Fibroblast of lung (primary cell): ENCODE measurements at regions not wholly inside any gene's neighbourhood (a gene's known extent, or its start where the extent isn't known, plus 50 kb on each side); places are given as distances from the start of the nearest gene placed in this dataset.

ENCODE experiments used
- DNase-seq, 2 donors: peaks; one replicate each; pipeline versions ENCODE4 v3.0.0 to v3.0.0-alpha.2; 2010; ENCODE audit warnings: low read depth in 2 of 2
- H2AFZ ChIP-seq: 2 replicates; pipeline ENCODE4 v1.5.1; 2012; ENCODE audit warnings: low read length, control low read depth, inconsistent platforms
- H3K27ac ChIP-seq: 2 replicates; pipeline ENCODE4 v1.5.1; 2011; ENCODE audit warnings: low read length, control low read depth; ENCODE audit not compliant: insufficient read depth
- H3K27me3 ChIP-seq: 2 replicates; pipeline ENCODE4 v1.5.1; 2011; ENCODE audit warnings: mild to moderate bottlenecking, low read length; ENCODE audit not compliant: control insufficient read depth, insufficient read depth
- H3K36me3 ChIP-seq: 2 replicates; pipeline ENCODE4 v1.5.1; 2011; ENCODE audit warnings: low read length; ENCODE audit not compliant: control insufficient read depth, insufficient read depth
- H3K4me1 ChIP-seq: 2 replicates; pipeline ENCODE4 v1.5.1; 2011; ENCODE audit warnings: low read length; ENCODE audit not compliant: control insufficient read depth, insufficient read depth; ENCODE audit errors: extremely low read depth
- H3K4me2 ChIP-seq: 2 replicates; pipeline ENCODE4 v1.5.1; 2011; ENCODE audit warnings: low read length, control low read depth; ENCODE audit not compliant: insufficient read depth; ENCODE audit errors: extremely low read depth
- H3K4me3 ChIP-seq, 4 experiments: fragments of 200-600 bp in 1 of 4; sonication (generic) in 1 of 4; replicated peaks in 1 of 4; 2 replicates each; pipeline ENCODE4 v1.5.1; 2011 to 2016; ENCODE audit warnings: low read length in 4 of 4, low read depth in 3 of 4, mild to moderate bottlenecking in 3 of 4, control low read depth in 2 of 4, inconsistent platforms in 1 of 4, mixed read lengths in 1 of 4; ENCODE audit not compliant: insufficient read depth in 1 of 4; ENCODE audit errors: control extremely low read depth in 1 of 4
- H3K79me2 ChIP-seq: 2 replicates; pipeline ENCODE4 v1.5.1; 2012; ENCODE audit warnings: mild to moderate bottlenecking, low read length, inconsistent platforms; ENCODE audit not compliant: control insufficient read depth, insufficient read depth
- H3K9ac ChIP-seq: 2 replicates; pipeline ENCODE4 v1.5.1; 2011; ENCODE audit warnings: mild to moderate bottlenecking, low read length, control low read depth; ENCODE audit not compliant: insufficient read depth
- H3K9me3 ChIP-seq: 2 replicates; pipeline ENCODE4 v1.5.1; 2012; ENCODE audit warnings: low read depth, low read length; ENCODE audit not compliant: control insufficient read depth, insufficient read depth
- H4K20me1 ChIP-seq: 2 replicates; pipeline ENCODE4 v1.5.1; 2011; ENCODE audit warnings: low read length; ENCODE audit not compliant: control insufficient read depth, insufficient read depth; ENCODE audit errors: extremely low read depth
- EZH2 ChIP-seq: IDR thresholded peaks from 2 replicates; pipeline ENCODE4 v1.5.1; 2012; ENCODE audit warnings: low read length, control low read depth, mild to moderate bottlenecking; ENCODE audit errors: missing control alignments
- TF ChIP-seq, protein P1 (sequence below), 2 donors: IDR thresholded peaks in 1 of 2; conservative IDR thresholded peaks in 1 of 2; 1 replicate in 1 of 2; 2 replicates in 1 of 2; pipeline ENCODE4 v1.5.1; 2011 to 2012; ENCODE audit warnings: low read length in 2 of 2, control low read depth in 1 of 2, inconsistent platforms in 1 of 2, low read depth in 1 of 2, mild to moderate bottlenecking in 1 of 2

DNA sequence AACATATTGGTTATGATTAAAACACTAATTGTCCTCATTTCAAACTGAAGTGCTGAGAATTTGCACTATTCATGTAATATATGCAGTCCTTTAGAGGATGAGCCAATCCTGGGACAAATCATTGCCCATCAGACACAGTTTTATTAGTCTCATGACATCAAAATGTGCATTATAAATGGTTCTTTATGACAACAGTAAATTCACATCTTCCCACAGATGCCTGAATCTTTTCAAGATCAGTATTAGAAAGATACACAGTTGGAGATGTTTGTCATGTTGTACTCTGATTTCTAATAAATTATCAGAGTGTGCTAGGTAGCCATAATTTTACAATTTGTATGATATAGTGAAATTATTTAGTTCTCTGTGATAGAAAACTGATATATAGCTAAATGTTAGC is 813.5 kb downstream of the FAM181B start:
- Histone ChIP-seq H3K4me1 (no peaks in the 10 kb centered on the region), H3K27ac (no peak overlapping the region), H3K27me3 (no peaks in the 10 kb centered on the region), H4K20me1 (no peaks in the 10 kb centered on the region), H3K9ac (no peak overlapping the region), H3K4me3 (no peak overlapping the region), H3K4me2 (no peak overlapping the region), H3K9me3 (no peaks in the 10 kb centered on the region), H3K36me3 (no peaks in the 10 kb centered on the region), H2AFZ (no peak overlapping the region), H3K79me2 (no peaks in the 10 kb centered on the region)
- DNase-seq, result no peak
- TF ChIP-seq EZH2, result no peak
- TF ChIP-seq, protein P1, sequence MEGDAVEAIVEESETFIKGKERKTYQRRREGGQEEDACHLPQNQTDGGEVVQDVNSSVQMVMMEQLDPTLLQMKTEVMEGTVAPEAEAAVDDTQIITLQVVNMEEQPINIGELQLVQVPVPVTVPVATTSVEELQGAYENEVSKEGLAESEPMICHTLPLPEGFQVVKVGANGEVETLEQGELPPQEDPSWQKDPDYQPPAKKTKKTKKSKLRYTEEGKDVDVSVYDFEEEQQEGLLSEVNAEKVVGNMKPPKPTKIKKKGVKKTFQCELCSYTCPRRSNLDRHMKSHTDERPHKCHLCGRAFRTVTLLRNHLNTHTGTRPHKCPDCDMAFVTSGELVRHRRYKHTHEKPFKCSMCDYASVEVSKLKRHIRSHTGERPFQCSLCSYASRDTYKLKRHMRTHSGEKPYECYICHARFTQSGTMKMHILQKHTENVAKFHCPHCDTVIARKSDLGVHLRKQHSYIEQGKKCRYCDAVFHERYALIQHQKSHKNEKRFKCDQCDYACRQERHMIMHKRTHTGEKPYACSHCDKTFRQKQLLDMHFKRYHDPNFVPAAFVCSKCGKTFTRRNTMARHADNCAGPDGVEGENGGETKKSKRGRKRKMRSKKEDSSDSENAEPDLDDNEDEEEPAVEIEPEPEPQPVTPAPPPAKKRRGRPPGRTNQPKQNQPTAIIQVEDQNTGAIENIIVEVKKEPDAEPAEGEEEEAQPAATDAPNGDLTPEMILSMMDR (conservative IDR thresholded peaks at IDR 0.05 in 1 of 2, IDR thresholded peaks at IDR 0.05 in 1 of 2; ENCODE audit: low read depth in 1 of 2, low read length in 2 of 2), result no peak

DNA sequence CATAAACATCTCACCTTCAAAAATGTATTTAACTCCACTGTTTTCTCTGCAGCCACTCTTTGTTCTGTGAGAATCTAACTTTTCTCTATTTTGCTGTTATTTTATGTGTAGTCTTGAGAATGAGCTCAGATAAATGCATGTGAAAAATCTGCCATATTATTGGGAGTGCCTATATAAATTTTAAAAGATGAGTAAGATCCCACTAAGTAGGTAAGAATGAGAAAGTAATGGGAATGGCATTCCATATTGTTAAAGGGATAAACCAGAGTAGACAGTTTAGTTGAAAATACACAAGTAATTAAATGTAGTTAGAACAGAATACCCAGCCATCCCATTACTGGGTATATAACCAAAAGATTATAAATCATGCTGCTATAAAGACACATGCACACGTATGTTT is 817.2 kb downstream of the FAM181B start:
- no peaks in the 10 kb centered on the region for H3K36me3 ChIP-seq
- no peak overlapping the region for H2AFZ ChIP-seq
- H3K9ac ChIP-seq, result no peak overlapping the region
- DNase-seq, result no peak
- H3K4me2 ChIP-seq, result no peak overlapping the region
- H3K9me3 ChIP-seq, result no peaks in the 10 kb centered on the region
- no peaks in the 10 kb centered on the region for H4K20me1 ChIP-seq
- no peak overlapping the region for H3K4me3 ChIP-seq
- H3K4me1 ChIP-seq, result no peaks in the 10 kb centered on the region
- TF ChIP-seq, protein P1 (conservative IDR thresholded peaks at IDR 0.05 in 1 of 2, IDR thresholded peaks at IDR 0.05 in 1 of 2; ENCODE audit: low read depth in 1 of 2, low read length in 2 of 2), result no peak
- TF ChIP-seq EZH2, result no peak
- no peaks in the 10 kb centered on the region for H3K27me3 ChIP-seq
- no peaks in the 10 kb centered on the region for H3K79me2 ChIP-seq
- no peak overlapping the region for H3K27ac ChIP-seq

DNA sequence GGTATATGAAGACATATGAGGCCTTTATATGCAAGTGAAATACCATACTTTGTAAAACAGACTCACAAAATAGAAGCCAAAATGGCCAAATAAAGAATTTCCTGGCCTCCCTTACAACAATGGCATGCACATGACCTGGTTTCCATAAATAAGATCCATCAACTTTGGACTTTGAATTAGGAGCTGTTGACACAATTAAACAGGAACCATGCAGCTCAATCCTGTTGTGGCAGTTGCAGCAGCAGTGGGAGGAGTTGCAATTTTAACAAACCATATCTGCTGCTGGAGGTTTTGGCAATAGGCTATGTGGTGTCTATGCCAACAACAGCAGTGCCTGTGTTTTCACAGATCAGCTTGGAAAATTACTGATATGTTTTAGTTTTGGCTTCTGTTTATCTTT is 818.6 kb downstream of the FAM181B start:
- H3K79me2 ChIP-seq, result no peaks in the 10 kb centered on the region
- no peak for TF ChIP-seq EZH2
- TF ChIP-seq, protein P1 (conservative IDR thresholded peaks at IDR 0.05 in 1 of 2, IDR thresholded peaks at IDR 0.05 in 1 of 2; ENCODE audit: low read depth in 1 of 2, low read length in 2 of 2), result no peak
- H3K27ac ChIP-seq, result no peak overlapping the region
- no peaks in the 10 kb centered on the region for H3K4me1 ChIP-seq
- H3K9me3 ChIP-seq, result no peaks in the 10 kb centered on the region
- no peak overlapping the region for H2AFZ ChIP-seq
- no peak overlapping the region for H3K4me2 ChIP-seq
- no peak overlapping the region for H3K4me3 ChIP-seq
- no peak overlapping the region for H3K9ac ChIP-seq
- H3K27me3 ChIP-seq, result no peaks in the 10 kb centered on the region
- H4K20me1 ChIP-seq, result no peaks in the 10 kb centered on the region
- DNase-seq, result peak; percentile 0 to 2
- no peaks in the 10 kb centered on the region for H3K36me3 ChIP-seq
